ENCODE measurements at regions not wholly inside any gene's neighbourhood (a gene's known extent, or its start where the extent isn't known, plus 50 kb on each side); places are given as distances from the start of the nearest gene placed in this dataset.

DNA sequence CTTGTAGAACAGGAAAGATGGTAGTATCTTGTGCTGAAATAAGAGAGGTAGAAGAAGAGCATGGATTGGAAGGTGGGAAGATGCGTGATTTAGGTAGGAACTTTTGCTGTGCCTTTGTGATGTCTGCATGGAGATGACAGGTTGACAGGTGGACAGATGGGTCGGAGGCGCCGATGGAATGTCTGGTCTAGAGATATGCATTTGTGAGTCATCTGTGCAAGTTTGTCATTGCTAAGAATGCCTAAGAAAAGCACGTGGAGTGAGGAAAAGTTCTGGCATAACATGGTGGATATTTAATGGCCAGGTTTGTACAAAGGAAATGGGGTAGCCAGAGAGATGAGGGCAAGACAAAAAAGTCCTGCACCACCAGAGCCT is 76.0 kb upstream of the ARMC3 start:
- TF ChIP-seq REST (IDR thresholded peaks at IDR 0.05; ENCODE audit: low read depth) (no peak), CEBPB (IDR thresholded peaks at IDR 0.05) (no peak), ZBTB7A (IDR thresholded peaks at IDR 0.05; ENCODE audit: low read depth) (no peak), EP300 (IDR thresholded peaks at IDR 0.05; ENCODE audit: borderline replicate concordance) (no peak), TCF12 (IDR thresholded peaks at IDR 0.05; ENCODE audit: low read depth) (no peak), NFIC (IDR thresholded peaks at IDR 0.05) (no peak), CREB1 (IDR thresholded peaks at IDR 0.05; ENCODE audit: low read depth) (no peak), TAF1 (IDR thresholded peaks at IDR 0.05; ENCODE audit: low read depth) (no peak), TEAD4 (IDR thresholded peaks at IDR 0.05) (no peak), FOXM1 (IDR thresholded peaks at IDR 0.05; ENCODE audit: borderline replicate concordance, low read depth) (no peak), EGR1 (IDR thresholded peaks at IDR 0.05) (no peak), YY1 (IDR thresholded peaks at IDR 0.05; ENCODE audit: low read depth) (no peak), MAX (IDR thresholded peaks at IDR 0.05) (no peak), RAD21 (IDR thresholded peaks at IDR 0.05; ENCODE audit: low read depth) (no peak)
- TF ChIP-seq, protein P1, sequence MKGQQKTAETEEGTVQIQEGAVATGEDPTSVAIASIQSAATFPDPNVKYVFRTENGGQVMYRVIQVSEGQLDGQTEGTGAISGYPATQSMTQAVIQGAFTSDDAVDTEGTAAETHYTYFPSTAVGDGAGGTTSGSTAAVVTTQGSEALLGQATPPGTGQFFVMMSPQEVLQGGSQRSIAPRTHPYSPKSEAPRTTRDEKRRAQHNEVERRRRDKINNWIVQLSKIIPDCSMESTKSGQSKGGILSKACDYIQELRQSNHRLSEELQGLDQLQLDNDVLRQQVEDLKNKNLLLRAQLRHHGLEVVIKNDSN (IDR thresholded peaks at IDR 0.05) = no peak

- TF ChIP-seq REST (IDR thresholded peaks at IDR 0.05; ENCODE audit: low read depth) = no peak
- no peak for TF ChIP-seq TCF12 (IDR thresholded peaks at IDR 0.05; ENCODE audit: low read depth)
- no peak for TF ChIP-seq YY1 (IDR thresholded peaks at IDR 0.05; ENCODE audit: low read depth)
- TF ChIP-seq EP300 (IDR thresholded peaks at IDR 0.05; ENCODE audit: borderline replicate concordance) = no peak
- TF ChIP-seq MAX (IDR thresholded peaks at IDR 0.05) = no peak
- TF ChIP-seq TAF1 (IDR thresholded peaks at IDR 0.05; ENCODE audit: low read depth) = no peak
- no peak for TF ChIP-seq FOXM1 (IDR thresholded peaks at IDR 0.05; ENCODE audit: borderline replicate concordance, low read depth)
- TF ChIP-seq EGR1 (IDR thresholded peaks at IDR 0.05) = no peak
- TF ChIP-seq RAD21 (IDR thresholded peaks at IDR 0.05; ENCODE audit: low read depth) = no peak
- no peak for TF ChIP-seq CREB1 (IDR thresholded peaks at IDR 0.05; ENCODE audit: low read depth)
- TF ChIP-seq, protein P1 (IDR thresholded peaks at IDR 0.05) = no peak
These were observed 77.3 kb upstream of the ARMC3 start for GRCh38 chr10:22850541-22850940.

DNA sequence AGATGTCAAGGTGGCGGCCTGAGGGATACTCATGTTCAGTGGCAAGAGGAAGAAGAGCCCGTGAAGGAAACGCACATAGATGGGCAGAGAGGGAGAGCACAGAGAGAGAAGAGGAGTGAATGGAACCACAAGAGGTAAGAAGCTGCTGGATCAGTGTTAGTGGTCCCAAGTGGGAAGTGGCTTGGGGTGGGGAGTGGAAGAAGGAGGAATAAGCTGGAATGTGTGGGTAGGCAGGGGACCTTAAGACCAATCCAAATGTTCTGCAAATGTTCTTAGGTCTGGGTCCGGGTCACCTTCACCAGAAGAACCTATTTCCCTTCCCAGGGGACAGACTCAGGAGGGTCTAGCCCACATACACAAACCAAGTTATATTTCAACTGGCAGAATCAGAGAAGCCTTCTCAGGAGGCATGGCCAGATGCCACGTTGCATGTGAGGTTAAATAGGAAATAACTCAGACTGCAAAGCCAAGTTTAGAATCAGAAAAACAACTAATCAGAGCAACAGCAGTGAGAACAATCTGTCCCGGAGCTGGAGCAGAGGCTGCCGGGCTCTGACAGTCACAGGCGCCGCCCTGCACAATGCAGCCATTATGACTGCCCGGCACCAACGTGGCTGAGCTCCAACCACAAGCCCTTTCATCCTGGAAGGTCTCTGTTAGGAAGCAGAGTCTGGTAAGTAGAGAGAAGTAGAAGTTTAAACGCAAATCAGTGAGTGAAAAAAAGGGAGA is 78.6 kb upstream of the ARMC3 start:
- TF ChIP-seq EP300 (IDR thresholded peaks at IDR 0.05; ENCODE audit: borderline replicate concordance) (no peak), TAF1 (IDR thresholded peaks at IDR 0.05; ENCODE audit: low read depth) (no peak), TEAD4 (IDR thresholded peaks at IDR 0.05) (no peak), EGR1 (IDR thresholded peaks at IDR 0.05) (no peak), MAX (IDR thresholded peaks at IDR 0.05) (no peak), YY1 (IDR thresholded peaks at IDR 0.05; ENCODE audit: low read depth) (no peak), NFIC (IDR thresholded peaks at IDR 0.05) (no peak), FOXM1 (IDR thresholded peaks at IDR 0.05; ENCODE audit: borderline replicate concordance, low read depth) (no peak), CREB1 (IDR thresholded peaks at IDR 0.05; ENCODE audit: low read depth) (no peak)

GRCh38 chr10:22848509-22848908 is 79.3 kb upstream of the ARMC3 start:
- no peak for TF ChIP-seq TCF12 (IDR thresholded peaks at IDR 0.05; ENCODE audit: low read depth)
- TF ChIP-seq YY1 (IDR thresholded peaks at IDR 0.05; ENCODE audit: low read depth) = no peak
- TF ChIP-seq CREB1 (IDR thresholded peaks at IDR 0.05; ENCODE audit: low read depth) = no peak

GRCh38 chr10:22846294-22846693 is 81.6 kb upstream of the ARMC3 start:
- no peak for TF ChIP-seq MAX (IDR thresholded peaks at IDR 0.05)
- no peak for TF ChIP-seq FOXM1 (IDR thresholded peaks at IDR 0.05; ENCODE audit: borderline replicate concordance, low read depth)
- no peak for TF ChIP-seq NFIC (IDR thresholded peaks at IDR 0.05)
- TF ChIP-seq TAF1 (IDR thresholded peaks at IDR 0.05; ENCODE audit: low read depth) = no peak
- no peak for TF ChIP-seq CREB1 (IDR thresholded peaks at IDR 0.05; ENCODE audit: low read depth)
- TF ChIP-seq REST (IDR thresholded peaks at IDR 0.05; ENCODE audit: low read depth) = no peak
- TF ChIP-seq, protein P1 (IDR thresholded peaks at IDR 0.05) = no peak
- no peak for TF ChIP-seq CEBPB (IDR thresholded peaks at IDR 0.05)
- TF ChIP-seq EP300 (IDR thresholded peaks at IDR 0.05; ENCODE audit: borderline replicate concordance) = no peak
- TF ChIP-seq EGR1 (IDR thresholded peaks at IDR 0.05) = no peak
